Lower leg skin (tissue), 4 donors: ENCODE measurements at regions not wholly inside any gene's neighbourhood (a gene's known extent, or its start where the extent isn't known, plus 50 kb on each side); places are given as distances from the start of the nearest gene placed in this dataset.

Source experiments
- DNase-seq, 2 donors: peaks; one replicate each; pipeline ENCODE4 v3.0.0-alpha.2; 2019; ENCODE audit warnings: low spot score in 2 of 2
- H3K4me3 ChIP-seq: fragments of 200-600 bp; sonication (generic); 2 replicates; pipeline ENCODE4 v1.5.1; 2017; ENCODE audit warnings: mild to moderate bottlenecking, low read depth; ENCODE audit not compliant: poor library complexity, severe bottlenecking
- CTCF ChIP-seq, 3 donors: fragments of 450-650 bp; IDR thresholded peaks; one replicate each; pipeline ENCODE4 v1.5.1; 2016; ENCODE audit warnings: antibody characterized with exemption in 3 of 3, mild to moderate bottlenecking in 3 of 3, moderate library complexity in 2 of 3
- POLR2A ChIP-seq, 2 donors: fragments of 450-650 bp; IDR thresholded peaks; one replicate each; pipeline ENCODE4 v1.6.1; 2016 to 2017; ENCODE audit warnings: antibody characterized with exemption in 2 of 2, mild to moderate bottlenecking in 1 of 2, moderate library complexity in 1 of 2
- WGBS, 2 donors: methylation state at CpG; one replicate each; pipeline ENCODE4 v1.1.5; 2018; 5-methylcytosine and 5-hydroxymethylcytosine counted together
- intact Hi-C: fragments of 100-400 bp; cut with DNase I; formaldehyde crosslinking; loops from one replicate; pipeline ENCODE4 v1.15.0; 2023; ENCODE audit warnings: low total_unique reads

- intact Hi-C loops: no loop called here
- 72 to 75% methylated on average over 4 of the region's 4 CpGs for WGBS, 2 donors
- H3K4me3 ChIP-seq: no peak overlapping the region
- no peak for DNase-seq
- TF ChIP-seq CTCF (IDR thresholded peaks at IDR 0.05): no peak
- no peak for TF ChIP-seq POLR2A (IDR thresholded peaks at IDR 0.05)
Observed at GRCh38 chr4:19675172-19675811, 576.4 kb upstream of the SLIT2 start.

- no peak overlapping the region for H3K4me3 ChIP-seq
- WGBS, 2 donors: 91 to 92% methylated on average over 5 of the region's 5 CpGs
- intact Hi-C loops: no loop called here
- no peak for DNase-seq
- TF ChIP-seq CTCF (IDR thresholded peaks at IDR 0.05): no peak
- TF ChIP-seq POLR2A (IDR thresholded peaks at IDR 0.05): no peak
Observed at GRCh38 chr4:19659101-19659500, 592.6 kb upstream of the SLIT2 start.

- TF ChIP-seq CTCF (IDR thresholded peaks at IDR 0.05) (no peak), POLR2A (IDR thresholded peaks at IDR 0.05) (no peak)
- intact Hi-C loops: no loop called here
- no peak for DNase-seq
- 83 to 84% methylated on average over 3 of the region's 3 CpGs for WGBS, 2 donors
- H3K4me3 ChIP-seq: no peak overlapping the region
Observed at GRCh38 chr4:19657856-19658255, 593.8 kb upstream of the SLIT2 start.

GRCh38 chr4:19655666-19656065 lies 596.0 kb upstream of the SLIT2 start:
- no peak for DNase-seq
- no peak overlapping the region for H3K4me3 ChIP-seq
- intact Hi-C loops: no loop called here
- WGBS, 2 donors: 87 to 89% methylated on average over 5 of the region's 5 CpGs
- TF ChIP-seq POLR2A (IDR thresholded peaks at IDR 0.05): no peak
- no peak for TF ChIP-seq CTCF (IDR thresholded peaks at IDR 0.05)

- WGBS, 2 donors: 61 to 70% methylated on average over 6 of the region's 6 CpGs
- H3K4me3 ChIP-seq: no peak overlapping the region
- TF ChIP-seq POLR2A (IDR thresholded peaks at IDR 0.05) (no peak), CTCF (IDR thresholded peaks at IDR 0.05) (no peak)
- DNase-seq: no peak
- intact Hi-C loops: no loop called here
Observed at GRCh38 chr4:19650903-19651864, 600.5 kb upstream of the SLIT2 start.
